ENCODE measurements at regions not wholly inside any gene's neighbourhood (a gene's known extent, or its start where the extent isn't known, plus 50 kb on each side); places are given as distances from the start of the nearest gene placed in this dataset.
"Not testable (repeated sequence)": the region's sequence is repeated elsewhere in the genome, so short reads cannot be mapped to it uniquely, and the experiment has no call there.

GRCh38 chr1:149163063-149163444 lies 59.7 kb upstream of the NBPF9 start:
- not testable (repeated sequence) for TF ChIP-seq CTCF (conservative IDR thresholded peaks at IDR 0.05); EZH2 (IDR thresholded peaks at IDR 0.05; ENCODE audit: low read depth)

Data from PC-9 (cell line).